Mesenchymal stem cell (in vitro differentiated cells and primary cell): ENCODE measurements at regions not wholly inside any gene's neighbourhood (a gene's known extent, or its start where the extent isn't known, plus 50 kb on each side); places are given as distances from the start of the nearest gene placed in this dataset.

Source experiments
- DNase-seq: peaks from one replicate; pipeline ENCODE4 v3.0.0-alpha.2; 2013
- H2AFZ ChIP-seq: one replicate; pipeline ENCODE4 v1.6.1; 2013; ENCODE audit warnings: low read depth, mild to moderate bottlenecking, control low read depth, inconsistent platforms, low read length, moderate library complexity
- H2AK5ac ChIP-seq: 2 replicates; pipeline ENCODE4 v1.6.1; 2013; ENCODE audit warnings: low read length, moderate library complexity, mild to moderate bottlenecking, inconsistent platforms; ENCODE audit not compliant: severe bottlenecking
- H2BK120ac ChIP-seq: one replicate; pipeline ENCODE4 v1.6.1; 2013; ENCODE audit warnings: low read depth, mild to moderate bottlenecking, inconsistent platforms, low read length, moderate library complexity
- H2BK12ac ChIP-seq, 2 experiments: one replicate each; pipeline ENCODE4 v1.6.1; 2013; ENCODE audit warnings: inconsistent platforms in 2 of 2, low read length in 2 of 2, mild to moderate bottlenecking in 2 of 2, moderate library complexity in 2 of 2, control low read depth in 1 of 2
- H2BK15ac ChIP-seq: one replicate; pipeline ENCODE4 v1.6.1; 2013; ENCODE audit warnings: mild to moderate bottlenecking, low read depth, inconsistent platforms; ENCODE audit not compliant: poor library complexity, severe bottlenecking
- H2BK5ac ChIP-seq: 2 replicates; pipeline ENCODE4 v1.6.1; 2013; ENCODE audit warnings: low read depth, mild to moderate bottlenecking, low read length, control low read depth, inconsistent platforms; ENCODE audit not compliant: poor library complexity, severe bottlenecking
- H3K14ac ChIP-seq, 2 experiments: one replicate each; pipeline ENCODE4 v1.6.1; 2013; ENCODE audit warnings: inconsistent platforms in 2 of 2, low read length in 2 of 2, control low read depth in 1 of 2, mild to moderate bottlenecking in 1 of 2, moderate library complexity in 1 of 2
- H3K18ac ChIP-seq, 2 experiments: one replicate each; pipeline ENCODE4 v1.6.1; 2013; ENCODE audit warnings: inconsistent platforms in 2 of 2, low read length in 2 of 2, control low read depth in 1 of 2, low read depth in 1 of 2, mild to moderate bottlenecking in 1 of 2
- H3K23ac ChIP-seq, 2 experiments: one replicate each; pipeline ENCODE4 v1.6.1; 2013; ENCODE audit warnings: inconsistent platforms in 2 of 2, low read length in 2 of 2, mild to moderate bottlenecking in 2 of 2, moderate library complexity in 2 of 2, control low read depth in 1 of 2
- H3K27ac ChIP-seq: 2 replicates; pipeline ENCODE4 v1.5.1; 2013; ENCODE audit warnings: mild to moderate bottlenecking, moderate library complexity, low read length, control low read depth, inconsistent platforms; ENCODE audit not compliant: poor library complexity, severe bottlenecking
- H3K27me3 ChIP-seq, 2 experiments: 2 replicates each; pipeline versions ENCODE4 v1.6.1 to v1.7.0; 2013; ENCODE audit warnings: low read length in 2 of 2, mild to moderate bottlenecking in 2 of 2, moderate library complexity in 2 of 2, control low read depth in 1 of 2, inconsistent platforms in 1 of 2; ENCODE audit not compliant: control insufficient read depth in 1 of 2, insufficient read depth in 1 of 2
- H3K36me3 ChIP-seq, 2 experiments: 2 replicates each; pipeline versions ENCODE4 v1.6.1 to v1.7.0; 2013; ENCODE audit warnings: low read length in 2 of 2, control low read depth in 1 of 2, inconsistent platforms in 1 of 2, low read depth in 1 of 2, mild to moderate bottlenecking in 1 of 2; ENCODE audit not compliant: insufficient read depth in 2 of 2, control insufficient read depth in 1 of 2
- H3K4ac ChIP-seq, 2 experiments: one replicate each; pipeline ENCODE4 v1.6.1; 2013; ENCODE audit warnings: inconsistent platforms in 2 of 2, low read length in 2 of 2, mild to moderate bottlenecking in 2 of 2, moderate library complexity in 2 of 2, control low read depth in 1 of 2, low read depth in 1 of 2
- H3K4me1 ChIP-seq: 2 replicates; pipeline ENCODE4 v1.6.1; 2013; ENCODE audit warnings: low read depth, low read length, control low read depth; ENCODE audit not compliant: control insufficient read depth, insufficient read depth
- H3K4me2 ChIP-seq: 2 replicates; pipeline ENCODE4 v1.6.1; 2013; ENCODE audit warnings: low read length, mild to moderate bottlenecking, inconsistent platforms; ENCODE audit not compliant: poor library complexity, severe bottlenecking
- H3K4me3 ChIP-seq, 2 experiments: 2 replicates each; pipeline versions ENCODE4 v1.5.1 to v1.7.0; 2013; ENCODE audit warnings: low read length in 2 of 2, mild to moderate bottlenecking in 2 of 2, control low read depth in 1 of 2, low read depth in 1 of 2; ENCODE audit not compliant: insufficient read depth in 1 of 2
- H3K79me1 ChIP-seq: replicated peaks from 2 replicates; pipeline ENCODE4 v1.6.1; 2013; ENCODE audit warnings: mild to moderate bottlenecking, control low read depth, low read length, inconsistent platforms; ENCODE audit not compliant: poor library complexity, severe bottlenecking
- H3K9ac ChIP-seq: 2 replicates; pipeline ENCODE4 v1.7.0; 2013; ENCODE audit warnings: mild to moderate bottlenecking, low read length, moderate library complexity
- H3K9me3 ChIP-seq: 2 replicates; pipeline ENCODE4 v1.7.0; 2013; ENCODE audit warnings: mild to moderate bottlenecking, low read length; ENCODE audit not compliant: control insufficient read depth
- H4K8ac ChIP-seq: one replicate; pipeline ENCODE4 v1.6.1; 2013; ENCODE audit warnings: inconsistent platforms, mild to moderate bottlenecking, low read length, moderate library complexity
- H4K91ac ChIP-seq: one replicate; pipeline ENCODE4 v1.6.1; 2013; ENCODE audit warnings: mild to moderate bottlenecking, low read length, inconsistent platforms
- WGBS: methylation state at CpG from one replicate; pipeline ENCODE4 v1.1.7; 2013; ENCODE audit warnings: mixed read lengths; 5-methylcytosine and 5-hydroxymethylcytosine counted together

- no peak overlapping the region for H3K23ac ChIP-seq
- H2AFZ ChIP-seq, result no peak overlapping the region
- H3K4me1 ChIP-seq, result no peaks in the 10 kb centered on the region
- no peak overlapping the region for H3K9ac ChIP-seq
- 56% methylated on average over 5 of the region's 5 CpGs for WGBS
- H3K14ac ChIP-seq, result no peak overlapping the region
- no peak overlapping the region for H4K91ac ChIP-seq
- no peak for DNase-seq
- peaks cover 0 to 10% of the 10 kb centered on the region in 2 experiments for H3K27me3 ChIP-seq
- no peak overlapping the region for H3K27ac ChIP-seq
- no peak overlapping the region for H2BK12ac ChIP-seq
- H4K8ac ChIP-seq, result no peak overlapping the region
- H3K9me3 ChIP-seq, result no peaks in the 10 kb centered on the region
- no peak overlapping the region for H2AK5ac ChIP-seq
- no peaks in the 10 kb centered on the region for H3K79me1 ChIP-seq
- H2BK5ac ChIP-seq, result no peak overlapping the region
- H3K36me3 ChIP-seq, result no peaks in the 10 kb centered on the region
- no peak overlapping the region for H3K4ac ChIP-seq
- H2BK15ac ChIP-seq, result no peak overlapping the region
- no peak overlapping the region for H3K4me2 ChIP-seq
- H3K18ac ChIP-seq, result no peak overlapping the region
- no peak overlapping the region for H3K4me3 ChIP-seq
- no peak overlapping the region for H2BK120ac ChIP-seq
These were observed 274.4 kb downstream of the MATN1 start for GRCh38 chr1:30449003-30449402.

GRCh38 chr1:30447701-30448100, 275.7 kb downstream of the MATN1 start:
- DNase-seq, result no peak
- Histone ChIP-seq H4K8ac (no peak overlapping the region), H3K14ac (no peak overlapping the region), H3K23ac (no peak overlapping the region), H3K36me3 (no peaks in the 10 kb centered on the region), H3K27me3 (peaks cover 0 to 10% of the 10 kb centered on the region in 2 experiments), H3K27ac (no peak overlapping the region), H3K4me2 (no peak overlapping the region), H3K4ac (no peak overlapping the region), H2BK12ac (no peak overlapping the region), H2BK120ac (no peak overlapping the region), H3K9me3 (no peaks in the 10 kb centered on the region), H3K79me1 (no peaks in the 10 kb centered on the region), H2BK5ac (no peak overlapping the region), H3K9ac (no peak overlapping the region), H3K4me1 (no peaks in the 10 kb centered on the region), H3K4me3 (no peak overlapping the region), H2BK15ac (no peak overlapping the region), H2AFZ (no peak overlapping the region), H4K91ac (no peak overlapping the region), H2AK5ac (no peak overlapping the region), H3K18ac (no peak overlapping the region)
- 68% methylated on average over 1 of the region's 3 CpGs for WGBS

- H2AFZ ChIP-seq, result no peak overlapping the region
- no peak overlapping the region for H2BK15ac ChIP-seq
- no peak overlapping the region for H3K4ac ChIP-seq
- WGBS, result 77% methylated on average over 6 of the region's 6 CpGs
- H3K23ac ChIP-seq, result no peak overlapping the region
- H3K9me3 ChIP-seq, result no peaks in the 10 kb centered on the region
- no peak overlapping the region for H3K4me2 ChIP-seq
- H3K18ac ChIP-seq, result no peak overlapping the region
- no peaks in the 10 kb centered on the region for H3K79me1 ChIP-seq
- no peak overlapping the region for H3K9ac ChIP-seq
- no peaks in the 10 kb centered on the region for H3K4me1 ChIP-seq
- no peak overlapping the region for H2BK12ac ChIP-seq
- H2BK120ac ChIP-seq, result no peak overlapping the region
- H3K27ac ChIP-seq, result no peak overlapping the region
- H3K36me3 ChIP-seq, result no peaks in the 10 kb centered on the region
- H3K27me3 ChIP-seq, result peaks cover 0 to 10% of the 10 kb centered on the region in 2 experiments
- H4K91ac ChIP-seq, result no peak overlapping the region
- H3K4me3 ChIP-seq, result no peak overlapping the region
- H2AK5ac ChIP-seq, result no peak overlapping the region
- no peak overlapping the region for H3K14ac ChIP-seq
- no peak overlapping the region for H2BK5ac ChIP-seq
- no peak overlapping the region for H4K8ac ChIP-seq
- no peak for DNase-seq
These were observed 276.3 kb downstream of the MATN1 start for GRCh38 chr1:30447080-30447479.

- H3K27ac ChIP-seq, result no peak overlapping the region
- no peak overlapping the region for H3K4me3 ChIP-seq
- no peak overlapping the region for H2BK15ac ChIP-seq
- H4K91ac ChIP-seq, result no peak overlapping the region
- H3K27me3 ChIP-seq, result peaks cover 0 to 10% of the 10 kb centered on the region in 2 experiments
- no peak overlapping the region for H2AK5ac ChIP-seq
- no peaks in the 10 kb centered on the region for H3K4me1 ChIP-seq
- H3K9ac ChIP-seq, result no peak overlapping the region
- no peak overlapping the region for H3K4ac ChIP-seq
- no peak overlapping the region for H3K14ac ChIP-seq
- H3K23ac ChIP-seq, result no peak overlapping the region
- H2BK5ac ChIP-seq, result no peak overlapping the region
- 72% methylated on average over 8 of the region's 9 CpGs for WGBS
- no peak overlapping the region for H3K4me2 ChIP-seq
- no peak overlapping the region for H4K8ac ChIP-seq
- H3K18ac ChIP-seq, result no peak overlapping the region
- no peaks in the 10 kb centered on the region for H3K36me3 ChIP-seq
- no peak overlapping the region for H2AFZ ChIP-seq
- H2BK12ac ChIP-seq, result no peak overlapping the region
- H2BK120ac ChIP-seq, result no peak overlapping the region
- no peak for DNase-seq
- H3K9me3 ChIP-seq, result no peaks in the 10 kb centered on the region
- H3K79me1 ChIP-seq, result no peaks in the 10 kb centered on the region
These were observed 276.9 kb downstream of the MATN1 start for GRCh38 chr1:30446508-30446907.
